Fibroblast of pulmonary artery (primary cell): ENCODE measurements at regions not wholly inside any gene's neighbourhood (a gene's known extent, or its start where the extent isn't known, plus 50 kb on each side); places are given as distances from the start of the nearest gene placed in this dataset.

Experiments used
- DNase-seq: peaks from one replicate; pipeline ENCODE4 v3.0.0-alpha.2; 2010; ENCODE audit warnings: low read depth
- H3K4me3 ChIP-seq: replicated peaks from 2 replicates; pipeline ENCODE4 v1.5.1; 2011; ENCODE audit warnings: low read depth, mild to moderate bottlenecking, control low read depth, low read length, moderate library complexity
- CTCF ChIP-seq: IDR thresholded peaks from 2 replicates; pipeline ENCODE4 v1.5.1; 2011; ENCODE audit warnings: mild to moderate bottlenecking, control low read depth, low read length, inconsistent platforms; ENCODE audit errors: missing control alignments

DNA sequence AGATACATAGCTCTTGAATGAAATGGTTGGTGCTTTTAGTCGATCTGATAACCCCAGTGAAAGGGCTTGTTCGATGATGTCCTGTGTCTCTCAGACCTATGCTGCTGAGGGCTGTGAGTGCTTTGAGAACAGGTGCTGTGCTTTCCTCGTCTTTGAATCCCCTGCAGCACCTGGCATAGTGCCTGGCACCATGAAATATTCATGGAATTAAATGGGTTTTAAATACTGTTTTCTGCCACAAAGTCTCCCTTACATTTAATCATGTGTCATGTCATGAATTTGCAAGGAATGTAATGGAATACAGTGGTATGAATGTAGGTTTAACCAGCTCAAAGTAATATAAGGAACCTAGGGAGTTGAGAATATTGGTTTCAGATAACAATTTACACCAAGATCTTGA lies 220.5 kb upstream of the PRICKLE1 start:
- no peak for TF ChIP-seq CTCF
- DNase-seq, result no peak
- no peak overlapping the region for H3K4me3 ChIP-seq

DNA sequence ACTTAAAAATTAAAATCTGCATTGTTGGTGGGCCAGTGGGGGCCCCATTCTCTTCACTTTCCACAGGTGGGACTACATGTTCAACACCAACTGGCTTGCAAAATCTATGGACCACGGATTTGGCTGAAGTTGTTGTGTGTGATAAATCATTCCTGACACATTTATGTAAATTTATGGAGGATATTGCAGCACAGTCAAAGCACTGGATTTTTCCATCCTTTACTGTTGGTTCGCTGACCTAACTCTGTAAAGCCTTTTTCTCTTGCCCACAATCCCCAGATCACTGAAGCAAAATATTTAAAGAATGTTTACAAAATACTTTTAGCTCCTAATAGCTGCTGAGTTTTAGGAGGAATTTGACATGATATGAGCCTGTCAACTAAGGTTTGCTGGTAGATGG lies 219.7 kb upstream of the PRICKLE1 start:
- TF ChIP-seq CTCF, result no peak
- DNase-seq, result peak; percentile 36
- H3K4me3 ChIP-seq, result no peak overlapping the region

DNA sequence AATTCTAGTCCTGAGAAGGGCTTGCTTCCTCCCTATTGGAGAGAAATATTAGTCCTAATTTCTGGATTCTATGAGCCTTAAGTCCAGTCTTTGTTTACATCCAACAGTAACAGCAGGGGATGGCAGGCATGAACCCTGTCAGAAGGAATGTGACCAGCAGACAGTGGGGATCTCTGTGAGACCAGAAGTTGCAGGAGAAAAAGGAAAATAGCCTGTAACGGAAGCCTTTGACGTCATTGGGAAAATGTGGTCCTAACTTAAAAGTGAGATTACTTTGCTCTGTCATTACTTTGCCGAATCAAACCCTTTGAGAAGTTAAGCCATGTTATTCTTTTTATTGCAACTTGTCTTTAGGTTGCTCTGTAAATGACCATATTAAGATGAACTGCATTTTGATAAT lies 218.2 kb upstream of the PRICKLE1 start:
- no peak overlapping the region for H3K4me3 ChIP-seq
- no peak for DNase-seq
- TF ChIP-seq CTCF, result no peak

DNA sequence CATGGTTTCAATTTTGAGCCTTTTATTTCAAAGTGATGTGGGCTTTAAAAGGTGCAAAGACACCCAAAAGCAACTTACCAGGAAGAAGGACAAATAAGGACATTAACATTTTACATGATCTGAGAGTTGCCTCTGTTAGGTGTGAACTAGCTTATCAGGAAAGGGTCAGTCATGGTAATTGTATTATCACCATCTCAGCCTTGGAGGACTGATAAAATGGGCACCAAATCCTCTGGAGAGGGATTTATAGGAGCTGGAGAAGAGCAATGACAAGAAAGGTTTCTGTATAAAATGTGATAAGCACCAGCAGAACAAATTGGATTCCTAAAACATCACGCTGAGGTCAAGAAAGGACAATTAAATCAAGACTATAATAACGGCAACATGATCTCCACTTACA lies 217.7 kb upstream of the PRICKLE1 start:
- no peak for TF ChIP-seq CTCF
- H3K4me3 ChIP-seq, result no peak overlapping the region
- DNase-seq, result no peak

GRCh38 chr12:42804928-42805327 lies 215.4 kb upstream of the PRICKLE1 start:
- TF ChIP-seq CTCF, result no peak
- no peak overlapping the region for H3K4me3 ChIP-seq
- no peak for DNase-seq

- DNase-seq, result peak; percentile 28
- TF ChIP-seq CTCF, result no peak
- H3K4me3 ChIP-seq, result no peak overlapping the region
Measured at GRCh38 chr12:42802785-42803189, 213.2 kb upstream of the PRICKLE1 start.

GRCh38 chr12:42801271-42801670 lies 211.7 kb upstream of the PRICKLE1 start:
- TF ChIP-seq CTCF, result no peak
- DNase-seq, result no peak
- no peak overlapping the region for H3K4me3 ChIP-seq
